RWPE1 (cell line): ENCODE measurements at regions not wholly inside any gene's neighbourhood (a gene's known extent, or its start where the extent isn't known, plus 50 kb on each side); places are given as distances from the start of the nearest gene placed in this dataset.

ENCODE experiments used
- CTCF ChIA-PET: fragments of 350-600 bp; sonication (Branson Sonifier 250); formaldehyde crosslinking; extraction: SDS; loops from one replicate; lab custom pipeline; 2021; lab: Yijun Ruan, JAX
- POLR2A ChIA-PET: fragments of 400-600 bp; formaldehyde crosslinking; extraction: SDS; loops from one replicate; lab custom pipeline; 2020; ENCODE audit warnings: antibody characterized with exemption; ENCODE audit not compliant: low non-redundant PET; lab: Yijun Ruan, JAX
- DNase-seq: peaks from one replicate; pipeline ENCODE4 v3.0.0; 2012; ENCODE audit warnings: low spot score
- H3K27ac ChIP-seq: fragments of 450-650 bp; 2 replicates; pipeline ENCODE4 v1.5.1; 2017
- TF ChIP-seq, protein P1 (sequence below): fragments of 450-650 bp; conservative IDR thresholded peaks from 2 replicates; pipeline ENCODE4 v1.5.1; 2017; ENCODE audit warnings: low read depth, mild to moderate bottlenecking

- TF ChIP-seq, protein P1, sequence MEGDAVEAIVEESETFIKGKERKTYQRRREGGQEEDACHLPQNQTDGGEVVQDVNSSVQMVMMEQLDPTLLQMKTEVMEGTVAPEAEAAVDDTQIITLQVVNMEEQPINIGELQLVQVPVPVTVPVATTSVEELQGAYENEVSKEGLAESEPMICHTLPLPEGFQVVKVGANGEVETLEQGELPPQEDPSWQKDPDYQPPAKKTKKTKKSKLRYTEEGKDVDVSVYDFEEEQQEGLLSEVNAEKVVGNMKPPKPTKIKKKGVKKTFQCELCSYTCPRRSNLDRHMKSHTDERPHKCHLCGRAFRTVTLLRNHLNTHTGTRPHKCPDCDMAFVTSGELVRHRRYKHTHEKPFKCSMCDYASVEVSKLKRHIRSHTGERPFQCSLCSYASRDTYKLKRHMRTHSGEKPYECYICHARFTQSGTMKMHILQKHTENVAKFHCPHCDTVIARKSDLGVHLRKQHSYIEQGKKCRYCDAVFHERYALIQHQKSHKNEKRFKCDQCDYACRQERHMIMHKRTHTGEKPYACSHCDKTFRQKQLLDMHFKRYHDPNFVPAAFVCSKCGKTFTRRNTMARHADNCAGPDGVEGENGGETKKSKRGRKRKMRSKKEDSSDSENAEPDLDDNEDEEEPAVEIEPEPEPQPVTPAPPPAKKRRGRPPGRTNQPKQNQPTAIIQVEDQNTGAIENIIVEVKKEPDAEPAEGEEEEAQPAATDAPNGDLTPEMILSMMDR, result no peak
- DNase-seq, result no peak
- CTCF ChIA-PET, result no interaction called here
- POLR2A ChIA-PET, result no interaction called here
- H3K27ac ChIP-seq, result no peak overlapping the region
Observed at GRCh38 chr4:33184657-33185290, 2464.6 kb downstream of the PCDH7 start.

- CTCF ChIA-PET, result no interaction called here
- TF ChIP-seq, protein P1, result no peak
- H3K27ac ChIP-seq, result no peak overlapping the region
- POLR2A ChIA-PET, result no interaction called here
- no peak for DNase-seq
Observed at GRCh38 chr4:33187035-33187434, 2466.9 kb downstream of the PCDH7 start.

GRCh38 chr4:33188733-33189132, 2468.6 kb downstream of the PCDH7 start:
- TF ChIP-seq, protein P1, result no peak
- POLR2A ChIA-PET, result no interaction called here
- H3K27ac ChIP-seq, result no peak overlapping the region
- no peak for DNase-seq
- CTCF ChIA-PET, result no interaction called here

DNA sequence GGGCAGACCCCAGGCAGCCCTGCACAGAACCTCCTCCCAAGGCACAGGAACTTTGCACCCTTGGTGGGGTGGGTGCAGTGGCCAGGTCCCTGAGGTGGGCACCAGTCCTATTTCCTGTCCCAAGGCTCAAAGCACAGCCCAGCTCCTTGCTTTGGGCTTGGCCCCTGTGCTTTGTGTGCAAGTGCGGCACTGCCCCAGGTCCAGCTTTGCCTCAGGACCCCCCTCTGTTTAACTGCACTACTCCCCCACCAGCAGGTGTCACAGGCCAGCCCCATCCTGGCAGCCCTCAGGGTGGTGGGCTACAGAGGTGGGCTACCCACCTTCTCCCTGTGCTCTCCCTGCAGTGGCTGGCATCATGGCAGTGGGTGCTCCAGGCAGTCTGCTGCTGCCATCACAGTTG, 2469.0 kb downstream of the PCDH7 start:
- ChIA-PET CTCF (no interaction called here), POLR2A (no interaction called here)
- TF ChIP-seq, protein P1, result no peak
- H3K27ac ChIP-seq, result no peak overlapping the region
- no peak for DNase-seq

DNA sequence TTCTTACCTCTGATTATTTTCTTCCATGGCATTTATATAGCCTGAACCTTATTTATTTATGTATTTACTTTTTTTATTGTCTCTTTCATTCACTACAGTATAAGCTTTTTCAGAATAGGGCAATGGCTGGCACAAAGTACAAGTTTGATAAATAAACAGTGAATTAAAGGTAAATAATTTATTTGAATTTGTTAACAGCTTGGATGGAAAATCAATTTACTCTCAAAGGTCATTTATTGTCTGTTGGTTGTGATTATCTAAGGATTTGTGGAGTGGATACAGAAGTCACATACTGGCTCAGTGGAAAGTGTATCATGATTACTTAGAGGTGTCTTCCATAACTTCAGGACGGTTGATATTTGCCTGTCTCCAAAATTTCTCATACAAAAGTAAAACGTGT, 2472.9 kb downstream of the PCDH7 start:
- CTCF ChIA-PET, result no interaction called here
- POLR2A ChIA-PET, result no interaction called here
- no peak overlapping the region for H3K27ac ChIP-seq
- DNase-seq, result no peak
- TF ChIP-seq, protein P1, result no peak

DNA sequence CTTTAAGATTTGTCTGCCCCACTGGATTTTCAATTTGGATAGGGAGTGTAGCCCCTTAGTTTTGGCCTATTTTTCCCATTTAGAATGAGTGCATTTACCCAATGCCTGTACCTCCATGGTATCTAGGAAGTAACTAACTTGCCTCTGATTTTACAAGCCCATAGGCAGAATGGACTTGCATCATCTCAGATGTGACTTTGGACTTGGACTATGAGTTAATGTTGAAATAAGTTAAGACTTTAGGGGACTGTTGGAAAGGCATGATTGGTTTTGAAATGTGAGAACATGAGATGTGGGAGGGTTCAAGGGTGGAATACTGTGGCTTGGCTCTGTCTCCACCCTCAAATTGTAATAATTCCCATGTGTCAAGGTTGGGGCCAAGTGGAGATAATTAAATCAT, 2480.2 kb downstream of the PCDH7 start:
- no peak for DNase-seq
- TF ChIP-seq, protein P1, result no peak
- H3K27ac ChIP-seq, result no peak overlapping the region
- ChIA-PET CTCF (no interaction called here), POLR2A (no interaction called here)
